Suprapubic skin (tissue), 4 donors: ENCODE measurements at regions not wholly inside any gene's neighbourhood (a gene's known extent, or its start where the extent isn't known, plus 50 kb on each side); places are given as distances from the start of the nearest gene placed in this dataset.

ENCODE experiments used
- DNase-seq, 2 donors: peaks; one replicate each; pipeline ENCODE4 v3.0.0-alpha.2; 2019; ENCODE audit warnings: low spot score in 2 of 2
- H3K27ac ChIP-seq: fragments of 200-600 bp; sonication (generic); one replicate; pipeline ENCODE4 v1.5.1; 2019
- H3K27me3 ChIP-seq: fragments of 200-600 bp; sonication (generic); one replicate; pipeline ENCODE4 v1.5.1; 2019
- H3K36me3 ChIP-seq: fragments of 200-600 bp; sonication (generic); one replicate; pipeline ENCODE4 v1.5.1; 2019
- H3K4me1 ChIP-seq: fragments of 200-600 bp; sonication (generic); one replicate; pipeline ENCODE4 v1.5.1; 2019
- H3K4me3 ChIP-seq: fragments of 200-600 bp; sonication (generic); one replicate; pipeline ENCODE4 v1.5.1; 2019; ENCODE audit warnings: mild to moderate bottlenecking
- H3K9me3 ChIP-seq: fragments of 200-600 bp; sonication (generic); one replicate; pipeline ENCODE4 v1.5.1; 2019
- CTCF ChIP-seq, 2 donors: fragments of 200-600 bp in 1 of 2; fragments of 450-650 bp in 1 of 2; sonication (generic) in 1 of 2; IDR thresholded peaks; one replicate each; pipeline ENCODE4 v1.5.1; 2016 to 2019; ENCODE audit warnings: antibody characterized with exemption in 2 of 2, mild to moderate bottlenecking in 1 of 2, moderate library complexity in 1 of 2
- EP300 ChIP-seq: sonication (generic); formaldehyde crosslinking; IDR thresholded peaks from one replicate; pipeline ENCODE4 v1.6.1; 2017; ENCODE audit warnings: antibody characterized with exemption
- POLR2A ChIP-seq, 2 donors: fragments of 450-650 bp; IDR thresholded peaks; one replicate each; pipeline ENCODE4 v1.6.1; 2017; ENCODE audit warnings: antibody characterized with exemption in 2 of 2, mild to moderate bottlenecking in 2 of 2, moderate library complexity in 2 of 2
- POLR2AphosphoS5 ChIP-seq, 3 donors: sonication (generic); formaldehyde crosslinking; IDR thresholded peaks; one replicate each; pipeline ENCODE4 v1.6.1; 2017; ENCODE audit warnings: antibody characterized with exemption in 3 of 3
- whole genome bisulfite sequencing: methylation state at CpG from one replicate; pipeline ENCODE4 v1.1.5; 2018; 5-methylcytosine and 5-hydroxymethylcytosine counted together

DNA sequence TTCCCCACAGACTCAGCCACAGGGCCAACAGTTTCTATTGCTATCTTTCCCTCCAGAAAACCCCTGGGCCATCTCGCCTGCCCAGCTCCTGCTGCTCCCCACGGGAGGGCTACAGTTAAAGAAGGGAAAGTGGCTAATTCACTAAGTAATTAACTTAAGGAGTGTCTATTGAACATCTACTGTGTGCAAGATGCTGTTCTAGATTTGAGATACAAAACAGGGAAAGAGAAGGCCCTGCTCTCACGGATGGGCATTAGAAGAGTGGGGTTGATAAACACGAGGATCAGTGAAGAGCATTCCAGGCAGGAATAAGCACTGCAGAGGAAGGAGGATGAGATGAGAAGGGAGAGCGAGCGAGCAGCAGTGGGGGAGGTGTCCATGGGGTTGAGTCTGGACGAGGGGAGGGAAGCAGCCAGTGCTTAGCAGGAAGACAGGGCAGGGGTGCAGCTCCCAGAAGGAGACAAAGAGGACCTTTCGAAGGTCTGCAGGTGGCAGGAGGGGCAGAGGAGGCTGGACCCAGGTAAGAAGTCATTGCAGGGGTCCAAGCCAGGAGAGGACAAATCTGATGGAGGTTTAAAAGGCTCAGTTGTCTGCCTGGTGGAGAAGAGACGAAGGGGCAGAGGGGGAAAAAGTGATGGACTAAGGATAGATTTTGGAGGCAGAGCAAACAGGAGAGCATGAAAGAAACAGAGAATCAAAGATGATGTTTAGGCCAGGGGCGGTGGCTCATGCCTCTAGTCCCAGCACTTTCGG, 64.7 kb downstream of the KLF15 start:
- H3K4me1 ChIP-seq: peaks cover 6% of the 10 kb centered on the region
- 86% methylated on average over 11 of the region's 11 CpGs for WGBS
- DNase-seq: peak in 1 of 2 donors; percentile 50
- no peak overlapping the region for H3K27ac ChIP-seq
- no peaks in the 10 kb centered on the region for H3K9me3 ChIP-seq
- no peak for TF ChIP-seq CTCF (IDR thresholded peaks at IDR 0.05)
- H3K36me3 ChIP-seq: no peaks in the 10 kb centered on the region
- H3K4me3 ChIP-seq: no peak overlapping the region
- peaks cover 10% of the 10 kb centered on the region for H3K27me3 ChIP-seq

GRCh38 chr3:126291537-126291936, 65.7 kb downstream of the KLF15 start:
- no peaks in the 10 kb centered on the region for H3K9me3 ChIP-seq
- WGBS: 84% methylated on average over 8 of the region's 8 CpGs
- no peaks in the 10 kb centered on the region for H3K36me3 ChIP-seq
- H3K4me1 ChIP-seq: peaks cover 15% of the 10 kb centered on the region
- no peak for TF ChIP-seq POLR2AphosphoS5 (IDR thresholded peaks at IDR 0.05)
- no peak for TF ChIP-seq CTCF (IDR thresholded peaks at IDR 0.05)
- no peak for TF ChIP-seq EP300
- TF ChIP-seq POLR2A (IDR thresholded peaks at IDR 0.05): no peak
- peaks cover 10% of the 10 kb centered on the region for H3K27me3 ChIP-seq
- no peak overlapping the region for H3K27ac ChIP-seq
- no peak for DNase-seq
- no peak overlapping the region for H3K4me3 ChIP-seq

DNA sequence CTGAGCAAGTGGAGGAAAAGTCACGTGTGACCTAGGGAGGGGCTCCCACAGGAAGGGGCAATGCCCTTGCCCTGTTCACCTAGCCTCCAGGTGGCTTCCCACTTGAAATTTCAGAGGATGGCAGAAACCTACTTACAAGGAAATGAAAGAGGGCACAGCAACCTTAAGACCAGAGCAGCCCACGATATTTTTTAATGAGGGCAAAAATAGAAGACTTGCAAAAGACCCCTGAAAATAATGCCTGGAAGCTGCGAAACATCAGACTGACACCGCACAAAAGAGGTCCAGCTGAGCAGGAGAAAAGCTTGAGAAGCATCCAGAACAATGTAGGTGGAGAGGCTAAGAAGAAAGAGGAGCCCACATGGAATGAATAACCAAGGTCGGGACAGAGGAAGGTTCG, 66.1 kb downstream of the KLF15 start:
- Histone ChIP-seq H3K36me3 (no peaks in the 10 kb centered on the region), H3K9me3 (no peaks in the 10 kb centered on the region), H3K27me3 (peaks cover 10% of the 10 kb centered on the region), H3K4me3 (no peak overlapping the region), H3K4me1 (peaks cover 15% of the 10 kb centered on the region), H3K27ac (no peak overlapping the region)
- TF ChIP-seq POLR2A (IDR thresholded peaks at IDR 0.05) (no peak), POLR2AphosphoS5 (IDR thresholded peaks at IDR 0.05) (no peak), EP300 (no peak), CTCF (IDR thresholded peaks at IDR 0.05) (no peak)
- DNase-seq: no peak
- WGBS: 80% methylated on average over 6 of the region's 6 CpGs

GRCh38 chr3:126290325-126290724, 66.9 kb downstream of the KLF15 start:
- 67% methylated on average over 1 of the region's 1 CpG for WGBS
- Histone ChIP-seq H3K27me3 (peaks cover 10% of the 10 kb centered on the region), H3K4me1 (peaks cover 15% of the 10 kb centered on the region), H3K9me3 (no peaks in the 10 kb centered on the region), H3K36me3 (no peaks in the 10 kb centered on the region), H3K27ac (no peak overlapping the region), H3K4me3 (no peak overlapping the region)
- DNase-seq: no peak
- TF ChIP-seq EP300 (no peak), CTCF (IDR thresholded peaks at IDR 0.05) (no peak), POLR2A (IDR thresholded peaks at IDR 0.05) (no peak), POLR2AphosphoS5 (IDR thresholded peaks at IDR 0.05) (no peak)

DNA sequence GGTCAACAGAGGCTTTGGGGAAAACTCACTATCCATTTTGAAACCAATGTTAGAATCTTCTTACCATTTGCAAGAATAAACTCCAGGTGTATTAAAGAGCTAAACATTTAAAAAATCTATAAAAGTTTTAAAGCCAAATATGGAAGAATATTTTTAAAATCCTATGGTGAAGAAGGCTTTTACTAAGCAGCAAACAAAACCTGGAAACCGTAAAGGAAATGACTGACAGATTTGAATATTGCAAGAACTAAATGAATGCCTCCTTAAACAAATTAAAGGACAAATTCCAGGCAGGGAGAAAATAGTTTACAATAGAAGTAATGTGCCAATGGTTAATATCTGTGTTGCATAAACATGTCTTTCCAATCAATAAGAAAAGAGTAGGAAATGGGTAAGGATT, 68.1 kb downstream of the KLF15 start:
- no peaks in the 10 kb centered on the region for H3K9me3 ChIP-seq
- DNase-seq: no peak
- H3K36me3 ChIP-seq: no peaks in the 10 kb centered on the region
- peaks cover 15% of the 10 kb centered on the region for H3K4me1 ChIP-seq
- no peak overlapping the region for H3K4me3 ChIP-seq
- 64% methylated on average over 1 of the region's 1 CpG for WGBS
- peaks cover 10% of the 10 kb centered on the region for H3K27me3 ChIP-seq
- no peak for TF ChIP-seq POLR2A (IDR thresholded peaks at IDR 0.05)
- H3K27ac ChIP-seq: no peak overlapping the region

- no peak for DNase-seq
- Histone ChIP-seq H3K27me3 (peaks cover 10% of the 10 kb centered on the region), H3K9me3 (no peaks in the 10 kb centered on the region), H3K27ac (no peak overlapping the region), H3K4me3 (peak overlapping the region; percentile 44), H3K36me3 (no peaks in the 10 kb centered on the region), H3K4me1 (peaks cover 15% of the 10 kb centered on the region)
- TF ChIP-seq EP300 (no peak), CTCF (IDR thresholded peaks at IDR 0.05) (no peak), POLR2A (IDR thresholded peaks at IDR 0.05) (no peak), POLR2AphosphoS5 (IDR thresholded peaks at IDR 0.05) (no peak)
- WGBS: 55% methylated on average over 20 of the region's 20 CpGs
These were observed 68.9 kb downstream of the KLF15 start for GRCh38 chr3:126288314-126288713.
